ENCODE measurements at regions not wholly inside any gene's neighbourhood (a gene's known extent, or its start where the extent isn't known, plus 50 kb on each side); places are given as distances from the start of the nearest gene placed in this dataset.

GRCh38 chr4:43296946-43297528 is 404.5 kb downstream of the GRXCR1 start:
- H2AFZ ChIP-seq = no peak overlapping the region
- TF ChIP-seq JUNB (IDR thresholded peaks at IDR 0.05; ENCODE audit: unreplicated experiment) (no peak), ZNF331 (CRISPR knock-in tag; IDR thresholded peaks at IDR 0.05; ENCODE audit: low read depth) (no peak), NANOG (IDR thresholded peaks at IDR 0.05; ENCODE audit: borderline replicate concordance) (no peak), CREB1 (CRISPR knock-in tag; IDR thresholded peaks at IDR 0.05; ENCODE audit: low read depth) (no peak), EZH2 (IDR thresholded peaks at IDR 0.05; ENCODE audit: low read depth, unreplicated experiment) (no peak), ZNF462 (CRISPR knock-in tag; IDR thresholded peaks at IDR 0.05) (no peak), CTCF (conservative IDR thresholded peaks at IDR 0.05; ENCODE audit: low read depth in 2 of 2) (no peak), EZH2phosphoT487 (IDR thresholded peaks at IDR 0.05; ENCODE audit: unreplicated experiment) (no peak), STAT1 (IDR thresholded peaks at IDR 0.05; ENCODE audit: unreplicated experiment) (no peak), POLR2AphosphoS5 (IDR thresholded peaks at IDR 0.05; ENCODE audit: low read depth) (no peak), ZNF114 (CRISPR knock-in tag; IDR thresholded peaks at IDR 0.05) (no peak), REST (IDR thresholded peaks at IDR 0.05; ENCODE audit: unreplicated experiment) (no peak), ETS1 (IDR thresholded peaks at IDR 0.05) (no peak)
- DNase-seq (ENCODE audit: low spot score) (no peak), ATAC-seq (no peak)
- H3F3A ChIP-seq (replicated peaks; ENCODE audit: low read depth) = no peaks in the 10 kb centered on the region
- Mint-ChIP-seq H3K9me3 (peaks cover 3% of the 10 kb centered on the region; the same call in 2 of the 3 replicates), H3K36me3 (ENCODE audit: low read depth) (no peaks in the 10 kb centered on the region), H3K4me3 (no peak overlapping the region), H3K4me1 (peaks cover 3% of the 10 kb centered on the region; the same call in 1 of the 3 replicates), H3K27me3 (ENCODE audit: insufficient read depth, low read depth, poor library complexity) (no peaks in the 10 kb centered on the region), H3K27ac (no peak overlapping the region)
- no peak overlapping the region for H3K27ac ChIP-seq (ENCODE audit: low read depth)
- H3K4me2 ChIP-seq = no peak overlapping the region
- no peaks in the 10 kb centered on the region for H3K27me3 ChIP-seq (ENCODE audit: insufficient read depth)
- H3K9me2 ChIP-seq (ENCODE audit: insufficient read depth) = peaks cover 8% of the 10 kb centered on the region
- H3K4me1 ChIP-seq (ENCODE audit: insufficient read depth) = peaks cover 9% of the 10 kb centered on the region; the same call in 1 of the 2 replicates
- H4K20me1 ChIP-seq (replicated peaks; ENCODE audit: insufficient read depth) = no peaks in the 10 kb centered on the region
- no peaks in the 10 kb centered on the region for H3K79me2 ChIP-seq (replicated peaks; ENCODE audit: insufficient read depth)
- no peaks in the 10 kb centered on the region for H3K36me3 ChIP-seq (ENCODE audit: insufficient read depth)
- no peak overlapping the region for H3K4me3 ChIP-seq

All from GM23338 (cell line).